BLaER1 treated with 17β-estradiol and CSF1 and Interleukin-3, amounts not matched to agents 10 nM and 100 nM (cell line): ENCODE measurements at regions not wholly inside any gene's neighbourhood (a gene's known extent, or its start where the extent isn't known, plus 50 kb on each side); places are given as distances from the start of the nearest gene placed in this dataset.

Experiments
- H3K27ac ChIP-seq, 11 experiments: shearing (Covaris generic); formaldehyde crosslinking; 2 replicates each; pipeline ENCODE4 v1.8.1; 2022
- H3K27me3 ChIP-seq, 11 experiments: shearing (Covaris generic); formaldehyde crosslinking; 2 replicates each; pipeline ENCODE4 v1.8.1; 2022
- H3K36me3 ChIP-seq, 11 experiments: shearing (Covaris generic); formaldehyde crosslinking; 2 replicates each; pipeline ENCODE4 v1.8.1; 2022
- H3K4me1 ChIP-seq, 10 experiments: shearing (Covaris generic); formaldehyde crosslinking; 2 replicates each; pipeline ENCODE4 v1.8.1; 2022
- H3K4me2 ChIP-seq, 11 experiments: shearing (Covaris generic); formaldehyde crosslinking; 2 replicates each; pipeline ENCODE4 v1.8.1; 2022
- H3K4me3 ChIP-seq, 10 experiments: shearing (Covaris generic); formaldehyde crosslinking; 2 replicates each; pipeline ENCODE4 v1.8.1; 2022
- H3K9ac ChIP-seq, 11 experiments: shearing (Covaris generic); formaldehyde crosslinking; 2 replicates each; pipeline ENCODE4 v1.8.1; 2022
- H3K9me3 ChIP-seq, 11 experiments: shearing (Covaris generic); formaldehyde crosslinking; replicated peaks in 1 of 11; 2 replicates each; pipeline ENCODE4 v1.8.1; 2022
- H4K20me1 ChIP-seq, 11 experiments: shearing (Covaris generic); formaldehyde crosslinking; 2 replicates each; pipeline ENCODE4 v1.8.1; 2022
- Cebpa-rat ChIP-seq, 11 experiments: shearing (Covaris generic); IDR thresholded peaks; 2 replicates each; pipeline ENCODE4 v1.8.1; 2022

GRCh38 chr4:126273746-126274145, 959.0 kb downstream of the FAT4 start:
- no peak overlapping the region for H3K4me3 ChIP-seq
- H3K27me3 ChIP-seq, result no peaks in the 10 kb centered on the region
- no peak overlapping the region for H3K9ac ChIP-seq
- H3K4me2 ChIP-seq, result no peak overlapping the region
- H3K27ac ChIP-seq, result no peak overlapping the region
- no peaks in the 10 kb centered on the region; a peak in 1 of 22 replicates for H3K9me3 ChIP-seq
- no peaks in the 10 kb centered on the region for H3K36me3 ChIP-seq
- no peaks in the 10 kb centered on the region for H4K20me1 ChIP-seq
- H3K4me1 ChIP-seq, result peaks cover 0 to 8% (median 0%) of the 10 kb centered on the region in 10 experiments; a peak in 5 of 20 replicates
- TF ChIP-seq Cebpa-rat (IDR thresholded peaks at IDR 0.05), result no peak

- no peak overlapping the region for H3K4me3 ChIP-seq
- H3K27me3 ChIP-seq, result no peaks in the 10 kb centered on the region
- H3K9me3 ChIP-seq, result no peaks in the 10 kb centered on the region
- no peaks in the 10 kb centered on the region for H4K20me1 ChIP-seq
- no peak overlapping the region for H3K4me2 ChIP-seq
- no peaks in the 10 kb centered on the region for H3K36me3 ChIP-seq
- H3K27ac ChIP-seq, result no peak overlapping the region
- no peaks in the 10 kb centered on the region for H3K4me1 ChIP-seq
- no peak overlapping the region for H3K9ac ChIP-seq
- no peak for TF ChIP-seq Cebpa-rat (IDR thresholded peaks at IDR 0.05)
Measured at GRCh38 chr4:126291886-126292285, 977.1 kb downstream of the FAT4 start.

- Histone ChIP-seq H3K27me3 (no peaks in the 10 kb centered on the region), H3K4me1 (no peaks in the 10 kb centered on the region), H3K9me3 (peaks cover 14 to 22% (median 19%) of the 10 kb centered on the region in 11 experiments), H3K9ac (no peak overlapping the region), H4K20me1 (no peaks in the 10 kb centered on the region), H3K36me3 (no peaks in the 10 kb centered on the region), H3K27ac (no peak overlapping the region), H3K4me3 (no peak overlapping the region), H3K4me2 (no peak overlapping the region)
- TF ChIP-seq Cebpa-rat (IDR thresholded peaks at IDR 0.05), result no peak
Measured at GRCh38 chr4:126298271-126298670, 983.5 kb downstream of the FAT4 start.

GRCh38 chr4:126306152-126306869, 991.6 kb downstream of the FAT4 start:
- TF ChIP-seq Cebpa-rat (IDR thresholded peaks at IDR 0.05), result no peak
- Histone ChIP-seq H3K4me3 (no peak overlapping the region), H3K27me3 (no peaks in the 10 kb centered on the region), H4K20me1 (no peaks in the 10 kb centered on the region), H3K9ac (no peak overlapping the region), H3K4me1 (no peaks in the 10 kb centered on the region), H3K9me3 (peaks cover 0 to 4% (median 2%) of the 10 kb centered on the region in 11 experiments; a peak in 11 of 22 replicates), H3K4me2 (no peak overlapping the region), H3K27ac (no peak overlapping the region), H3K36me3 (no peaks in the 10 kb centered on the region)

GRCh38 chr4:126318376-126318775, 1003.6 kb downstream of the FAT4 start:
- no peaks in the 10 kb centered on the region for H4K20me1 ChIP-seq
- no peak overlapping the region for H3K4me3 ChIP-seq
- no peaks in the 10 kb centered on the region for H3K9me3 ChIP-seq
- H3K27me3 ChIP-seq, result no peaks in the 10 kb centered on the region
- H3K27ac ChIP-seq, result no peak overlapping the region
- H3K4me1 ChIP-seq, result no peaks in the 10 kb centered on the region
- no peaks in the 10 kb centered on the region for H3K36me3 ChIP-seq
- no peak overlapping the region for H3K9ac ChIP-seq
- no peak for TF ChIP-seq Cebpa-rat (IDR thresholded peaks at IDR 0.05)
- no peak overlapping the region for H3K4me2 ChIP-seq

- Histone ChIP-seq H3K9me3 (no peaks in the 10 kb centered on the region), H3K9ac (no peak overlapping the region), H3K4me1 (0 out of 20 replicates have a peak, but pooled peaks cover 0 to 4% (median 0%) of the 10 kb centered on the region in 10 experiments), H3K4me2 (no peak overlapping the region), H3K4me3 (no peak overlapping the region), H4K20me1 (no peaks in the 10 kb centered on the region), H3K36me3 (no peaks in the 10 kb centered on the region), H3K27me3 (no peaks in the 10 kb centered on the region), H3K27ac (no peak overlapping the region)
- TF ChIP-seq Cebpa-rat (IDR thresholded peaks at IDR 0.05), result no peak
Measured at GRCh38 chr4:126328914-126329313, 1014.2 kb downstream of the FAT4 start.

- H3K36me3 ChIP-seq, result no peaks in the 10 kb centered on the region
- H3K4me1 ChIP-seq, result 0 out of 20 replicates have a peak, but pooled peaks cover 0 to under 1% (median 0%) of the 10 kb centered on the region in 10 experiments
- no peak for TF ChIP-seq Cebpa-rat (IDR thresholded peaks at IDR 0.05)
- H3K9ac ChIP-seq, result no peak overlapping the region
- H3K4me2 ChIP-seq, result no peak overlapping the region
- no peak overlapping the region for H3K27ac ChIP-seq
- H4K20me1 ChIP-seq, result no peaks in the 10 kb centered on the region
- H3K9me3 ChIP-seq, result no peaks in the 10 kb centered on the region
- no peaks in the 10 kb centered on the region for H3K27me3 ChIP-seq
- no peak overlapping the region for H3K4me3 ChIP-seq
Measured at GRCh38 chr4:126338548-126338947, 1023.8 kb downstream of the FAT4 start.

GRCh38 chr4:126341927-126342326, 1027.2 kb downstream of the FAT4 start:
- H3K4me1 ChIP-seq, result no peaks in the 10 kb centered on the region
- no peaks in the 10 kb centered on the region for H4K20me1 ChIP-seq
- no peaks in the 10 kb centered on the region for H3K9me3 ChIP-seq
- no peak overlapping the region for H3K4me3 ChIP-seq
- no peaks in the 10 kb centered on the region for H3K36me3 ChIP-seq
- H3K9ac ChIP-seq, result no peak overlapping the region
- H3K27me3 ChIP-seq, result no peaks in the 10 kb centered on the region
- H3K4me2 ChIP-seq, result no peak overlapping the region
- TF ChIP-seq Cebpa-rat (IDR thresholded peaks at IDR 0.05), result no peak
- no peak overlapping the region for H3K27ac ChIP-seq

GRCh38 chr4:126344472-126344871, 1029.7 kb downstream of the FAT4 start:
- no peaks in the 10 kb centered on the region for H3K36me3 ChIP-seq
- H3K27ac ChIP-seq, result no peak overlapping the region
- H3K9me3 ChIP-seq, result no peaks in the 10 kb centered on the region
- H3K4me2 ChIP-seq, result no peak overlapping the region
- no peak overlapping the region for H3K9ac ChIP-seq
- no peak overlapping the region for H3K4me3 ChIP-seq
- H3K27me3 ChIP-seq, result no peaks in the 10 kb centered on the region
- no peaks in the 10 kb centered on the region for H4K20me1 ChIP-seq
- no peak for TF ChIP-seq Cebpa-rat (IDR thresholded peaks at IDR 0.05)
- H3K4me1 ChIP-seq, result no peaks in the 10 kb centered on the region

GRCh38 chr4:126346654-126347053, 1031.9 kb downstream of the FAT4 start:
- Histone ChIP-seq H3K9me3 (no peaks in the 10 kb centered on the region), H4K20me1 (no peaks in the 10 kb centered on the region)
- no peak for TF ChIP-seq Cebpa-rat (IDR thresholded peaks at IDR 0.05)

More at GRCh38 chr4:126346654-126347053, 1031.9 kb downstream of the FAT4 start:
- Histone ChIP-seq H3K27ac (no peak overlapping the region), H3K4me2 (no peak overlapping the region), H3K4me1 (no peaks in the 10 kb centered on the region), H3K36me3 (no peaks in the 10 kb centered on the region), H3K9ac (no peak overlapping the region), H3K27me3 (no peaks in the 10 kb centered on the region), H3K4me3 (no peak overlapping the region)
